Erythroblast (primary cell): ENCODE measurements at regions not wholly inside any gene's neighbourhood (a gene's known extent, or its start where the extent isn't known, plus 50 kb on each side); places are given as distances from the start of the nearest gene placed in this dataset.

Experiments used
- DNase-seq, 2 experiments: peaks; one replicate each; lab custom pipeline; 2025; lab: John Stamatoyannopoulos, UW
- GATA1 ChIP-seq: IDR thresholded peaks from 2 replicates; pipeline ENCODE4 v1.6.1; 2011; ENCODE audit warnings: low read depth, mild to moderate bottlenecking, control low read depth, low read length, moderate library complexity
- POLR2A ChIP-seq: IDR thresholded peaks from 2 replicates; pipeline ENCODE4 v1.6.1; 2011; ENCODE audit warnings: mild to moderate bottlenecking, low read length

- no peak for TF ChIP-seq GATA1
- no peak for DNase-seq
Observed at GRCh38 chr10:44435196-44435595, 50.3 kb upstream of the CXCL12 start.

GRCh38 chr10:44436240-44436639 is 51.3 kb upstream of the CXCL12 start:
- TF ChIP-seq GATA1 (no peak), POLR2A (no peak)
- no peak for DNase-seq

GRCh38 chr10:44437840-44438511 is 53.1 kb upstream of the CXCL12 start:
- TF ChIP-seq POLR2A (no peak), GATA1 (no peak)
- DNase-seq, result no peak

GRCh38 chr10:44439239-44439957 is 54.5 kb upstream of the CXCL12 start:
- no peak for DNase-seq
- TF ChIP-seq GATA1 (no peak), POLR2A (no peak)

GRCh38 chr10:44439958-44440244 is 55.0 kb upstream of the CXCL12 start:
- no peak for DNase-seq
- TF ChIP-seq GATA1 (no peak), POLR2A (no peak)

- no peak for DNase-seq
- TF ChIP-seq GATA1 (no peak), POLR2A (no peak)
Observed at GRCh38 chr10:44457259-44457658, 72.4 kb upstream of the CXCL12 start.

- no peak for TF ChIP-seq POLR2A
- no peak for TF ChIP-seq GATA1
- no peak for DNase-seq
Observed at GRCh38 chr10:44458671-44459413, 73.9 kb upstream of the CXCL12 start.

GRCh38 chr10:44459671-44460070 is 74.8 kb upstream of the CXCL12 start:
- DNase-seq, result no peak
- TF ChIP-seq GATA1, result no peak
- no peak for TF ChIP-seq POLR2A

GRCh38 chr10:44460416-44460815 is 75.5 kb upstream of the CXCL12 start:
- DNase-seq, result no peak
- TF ChIP-seq GATA1, result no peak

- DNase-seq, result no peak
- no peak for TF ChIP-seq GATA1
- no peak for TF ChIP-seq POLR2A
Observed at GRCh38 chr10:44462338-44462914, 77.5 kb upstream of the CXCL12 start.

GRCh38 chr10:44463511-44464121 is 78.7 kb upstream of the CXCL12 start:
- DNase-seq, result no peak
- no peak for TF ChIP-seq POLR2A
- TF ChIP-seq GATA1, result no peak

GRCh38 chr10:44464503-44464902 is 79.6 kb upstream of the CXCL12 start:
- TF ChIP-seq GATA1 (no peak), POLR2A (no peak)
- no peak for DNase-seq

GRCh38 chr10:44465401-44466115 is 80.7 kb upstream of the CXCL12 start:
- DNase-seq, result no peak
- TF ChIP-seq POLR2A, result no peak
- TF ChIP-seq GATA1, result no peak
